KBM-7 (cell line): ENCODE measurements at regions not wholly inside any gene's neighbourhood (a gene's known extent, or its start where the extent isn't known, plus 50 kb on each side); places are given as distances from the start of the nearest gene placed in this dataset.
"Not testable (repeated sequence)": the region's sequence is repeated elsewhere in the genome, so short reads cannot be mapped to it uniquely, and the experiment has no call there.

Experiments used
- DNase-seq: peaks from one replicate; pipeline ENCODE4 v3.0.0-alpha.2; 2015
- in situ Hi-C: fragments of 300-500 bp; cut with MboI; formaldehyde crosslinking; loops from 2 replicates; pipeline ENCODE4 v1.14.3; 2020; ENCODE audit warnings: low sequenced_read_pairs, low pct_unique_long_range_greater_than_20kb, mixed read lengths

DNA sequence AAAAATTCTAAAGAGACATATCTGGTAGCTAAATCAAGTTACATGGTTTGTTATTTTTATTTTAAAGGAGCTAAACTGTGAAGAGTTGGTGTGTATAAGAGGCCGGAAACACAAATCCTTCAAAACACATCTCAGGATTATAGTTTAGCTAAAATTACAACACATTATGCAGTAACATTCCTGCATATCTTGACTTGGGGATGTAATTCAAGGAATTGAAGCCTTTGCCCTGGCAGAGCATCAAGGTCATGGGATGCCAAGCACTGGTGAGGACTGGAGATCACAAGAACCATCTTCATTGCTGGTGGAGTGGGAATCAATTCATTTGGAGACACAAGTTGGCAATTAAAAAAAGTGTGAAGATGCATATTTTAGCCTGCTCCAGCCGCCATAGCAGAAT lies 86.8 kb upstream of the LSM6 start:
- DNase-seq = no peak
- in situ Hi-C loops = no loop called here

DNA sequence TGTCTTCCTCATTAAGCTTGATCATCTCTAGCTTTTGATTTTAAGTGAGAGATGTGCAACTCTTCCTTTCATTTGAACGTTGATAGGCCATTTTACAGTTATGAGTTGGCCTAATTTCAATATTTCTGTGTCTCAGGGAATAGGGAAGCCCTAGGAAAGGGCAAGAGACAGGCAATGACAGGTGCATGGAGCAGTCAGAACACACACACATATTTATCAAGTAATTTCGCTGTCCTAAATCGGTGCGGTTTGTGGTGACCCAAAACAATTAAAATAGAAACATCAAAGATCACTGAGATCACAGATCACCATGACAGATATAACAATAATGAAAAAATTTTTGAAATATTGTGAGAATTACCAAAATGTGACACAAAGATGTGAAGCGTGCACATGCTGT lies 87.7 kb upstream of the LSM6 start:
- in situ Hi-C loops = no loop called here
- DNase-seq = no peak

DNA sequence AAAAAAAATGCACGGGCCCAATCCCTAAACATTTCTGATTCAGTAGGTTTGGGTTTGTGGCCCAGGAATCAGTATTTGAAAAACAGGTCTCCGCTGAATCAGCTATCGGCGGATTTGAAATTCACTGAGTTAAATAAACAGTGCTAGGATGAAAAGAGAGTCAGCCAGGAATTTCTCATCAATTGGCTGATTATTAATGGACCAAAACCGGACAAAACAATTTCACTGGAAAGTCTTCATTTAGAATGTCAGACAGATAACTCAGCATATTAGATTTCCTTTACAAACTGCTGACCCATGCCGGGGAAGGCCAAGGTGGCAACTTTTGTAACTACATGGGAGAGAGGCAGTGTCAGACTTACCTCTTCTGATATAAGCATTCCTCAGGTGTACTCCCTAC lies 99.4 kb upstream of the LSM6 start:
- in situ Hi-C loops = no loop called here
- DNase-seq = no peak

DNA sequence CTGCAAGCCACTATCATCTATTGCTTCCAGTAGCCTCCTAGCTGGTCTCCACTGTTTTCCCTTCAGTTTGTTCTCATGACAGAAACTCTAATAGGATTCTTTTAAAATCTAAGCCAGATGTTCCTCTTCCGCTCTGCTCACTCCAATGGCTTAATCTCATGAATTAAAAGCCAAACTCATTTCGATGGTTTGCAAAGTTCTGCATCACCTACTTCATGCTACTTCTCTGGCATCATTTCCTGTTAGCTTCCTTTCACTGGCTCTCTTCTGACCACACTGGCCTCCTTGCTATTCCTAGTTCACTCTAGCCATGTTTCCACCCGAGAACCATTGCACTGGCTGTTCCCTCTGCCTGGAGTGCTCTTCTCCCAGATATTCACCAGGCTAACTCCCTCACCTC lies 102.0 kb upstream of the LSM6 start:
- in situ Hi-C loops = no loop called here
- no peak for DNase-seq

DNA sequence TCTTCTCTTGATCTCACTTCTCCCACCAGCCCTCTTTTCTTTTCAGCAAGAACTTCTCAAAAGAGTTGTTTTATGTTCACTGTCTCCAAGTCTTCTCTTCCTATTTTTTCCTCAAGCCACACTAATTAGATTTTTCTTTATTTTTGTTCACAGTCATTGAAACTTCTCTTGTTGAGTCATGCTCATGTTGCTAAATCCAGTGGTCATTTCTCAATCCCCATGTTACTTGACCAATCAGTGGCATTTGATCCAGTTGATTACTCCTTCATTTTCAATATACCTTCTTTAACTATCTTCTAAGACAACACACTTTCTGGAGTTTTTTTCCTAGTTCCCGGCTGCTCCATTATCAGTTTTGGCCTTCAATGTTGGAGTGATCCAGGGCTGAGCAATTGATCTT lies 103.1 kb upstream of the LSM6 start:
- DNase-seq = no peak
- in situ Hi-C loops = no loop called here

DNA sequence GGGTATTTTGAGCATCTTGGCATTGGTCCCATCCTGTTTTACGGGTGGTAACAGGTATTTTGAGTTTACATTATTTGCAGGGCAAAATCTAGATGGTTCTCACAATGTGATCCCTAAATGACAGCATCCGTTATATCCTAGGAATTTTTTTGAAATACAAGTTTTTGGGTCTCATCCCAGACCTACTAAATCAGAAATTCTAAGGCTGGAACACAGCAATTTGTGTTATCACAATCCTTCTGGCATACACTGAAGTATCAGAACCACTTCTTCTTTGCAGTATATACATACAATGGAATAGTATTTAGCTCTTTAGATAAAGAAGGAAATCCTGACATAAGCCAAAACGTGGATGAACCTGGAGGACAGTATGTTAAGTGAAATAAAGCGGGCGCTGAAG lies 104.1 kb upstream of the LSM6 start:
- no peak for DNase-seq
- in situ Hi-C loops = no loop called here

DNA sequence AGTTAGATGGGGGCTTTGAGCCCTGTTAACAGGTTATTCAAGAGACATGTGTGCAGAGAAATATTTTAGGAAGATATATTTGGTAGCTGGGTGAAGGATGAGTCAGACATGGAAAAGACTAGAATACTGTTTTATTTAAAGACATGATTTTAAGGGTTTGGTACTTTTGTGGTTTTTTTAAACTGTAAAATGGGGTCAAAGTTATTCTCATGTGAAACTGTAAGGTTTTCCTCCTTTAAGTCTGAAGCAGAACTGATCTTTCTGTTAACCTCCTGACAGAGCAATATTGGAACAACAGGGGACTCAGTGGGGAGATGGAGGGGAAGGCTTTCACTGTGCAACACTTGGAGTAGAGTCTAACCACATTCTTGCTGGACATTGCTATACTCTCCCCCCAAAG lies 112.4 kb upstream of the LSM6 start:
- in situ Hi-C loops = no loop called here
- no peak for DNase-seq

DNA sequence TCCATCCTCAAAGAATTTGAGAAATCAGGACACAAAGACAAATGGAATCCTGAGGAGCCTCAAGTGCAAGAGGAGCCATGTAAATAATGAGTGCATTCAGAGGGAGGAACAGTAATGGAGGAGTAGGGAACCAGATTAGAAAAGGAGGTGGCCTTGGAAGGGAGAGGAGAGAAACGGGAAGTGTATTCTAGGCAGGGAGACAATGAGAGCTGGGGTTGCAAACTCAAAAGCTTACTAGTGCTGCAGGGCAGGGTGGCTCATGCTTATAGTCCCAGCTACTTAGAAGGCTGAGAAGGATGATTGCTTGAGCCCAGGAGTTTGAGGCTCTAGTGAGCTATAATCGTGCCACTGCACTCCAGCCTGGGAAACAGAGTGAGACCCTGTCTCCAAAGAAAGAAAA lies 113.2 kb upstream of the LSM6 start:
- no peak for DNase-seq
- in situ Hi-C loops = no loop called here

DNA sequence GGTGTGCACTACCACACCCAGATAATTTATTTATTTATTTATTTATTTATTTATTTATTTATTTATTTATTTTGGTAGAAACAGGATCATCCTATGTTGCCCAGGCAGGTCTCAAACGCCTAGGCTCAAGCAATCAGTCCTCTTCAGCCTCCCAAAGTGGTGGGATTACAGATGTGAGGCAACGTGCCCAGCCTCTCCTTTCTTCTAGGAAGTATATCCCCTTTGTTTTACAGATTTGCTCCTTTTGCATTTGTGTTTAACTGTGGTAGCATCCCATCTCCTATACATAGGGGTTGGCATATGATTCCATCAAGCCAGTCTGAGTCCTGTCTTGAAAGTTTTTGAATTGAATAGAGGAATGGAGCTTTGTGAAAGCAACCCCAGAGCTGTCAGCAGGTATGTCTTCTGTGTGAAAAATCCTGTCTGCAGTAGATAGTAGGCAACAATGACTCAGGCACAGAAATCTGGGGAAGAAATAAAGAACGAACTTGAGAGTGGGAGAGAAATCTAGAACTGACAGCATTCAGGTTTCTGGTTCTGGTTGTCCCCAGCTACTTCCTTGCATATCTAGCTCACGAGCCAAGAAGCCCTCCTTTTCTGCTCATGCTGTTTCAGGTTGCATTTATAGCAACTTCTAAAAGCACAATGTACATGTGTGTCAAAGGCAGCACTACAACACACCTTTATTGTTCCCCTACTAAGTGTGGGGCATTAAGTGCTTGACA lies 113.7 kb upstream of the LSM6 start:
- no peak for DNase-seq
- in situ Hi-C loops = no loop called here

DNA sequence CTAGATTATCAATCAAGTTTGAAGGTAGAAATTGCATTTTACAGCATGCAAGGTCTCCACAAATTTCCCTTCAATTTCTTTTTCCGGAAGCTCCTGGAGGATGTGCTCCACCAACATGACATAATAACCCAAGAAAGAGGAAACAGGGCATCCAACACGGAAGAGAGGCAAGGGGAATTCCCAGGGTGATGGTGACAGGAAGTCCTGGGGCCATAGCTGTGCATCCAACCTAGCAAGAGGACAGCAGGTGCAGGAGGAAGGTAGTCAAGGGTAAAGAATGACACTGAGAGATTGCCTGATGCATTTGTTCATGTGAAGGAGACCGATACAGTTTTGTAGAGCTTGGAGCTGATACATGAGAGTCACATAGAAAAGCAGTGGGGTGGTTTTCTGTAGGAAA lies 115.7 kb upstream of the LSM6 start:
- DNase-seq = no peak
- in situ Hi-C loops = no loop called here

DNA sequence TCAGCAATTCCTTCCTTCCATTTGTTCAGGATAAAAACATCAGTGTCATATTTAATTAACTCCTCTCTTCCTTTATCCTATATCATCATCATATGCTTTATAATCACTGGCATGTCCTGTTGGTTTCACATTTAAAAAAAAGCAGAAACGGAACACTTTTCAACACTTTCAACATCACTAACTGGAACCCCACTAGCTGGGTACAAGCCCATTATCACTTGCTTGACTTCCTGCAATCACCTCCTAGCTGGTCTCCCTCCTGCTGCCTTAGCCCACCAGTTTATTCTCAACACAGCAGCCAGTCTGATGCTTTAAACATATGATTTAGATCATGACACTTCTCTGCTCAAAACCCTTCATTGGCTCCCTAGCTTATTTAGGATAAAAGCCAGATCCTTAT lies 116.4 kb upstream of the LSM6 start:
- no peak for DNase-seq
- in situ Hi-C loops = no loop called here

DNA sequence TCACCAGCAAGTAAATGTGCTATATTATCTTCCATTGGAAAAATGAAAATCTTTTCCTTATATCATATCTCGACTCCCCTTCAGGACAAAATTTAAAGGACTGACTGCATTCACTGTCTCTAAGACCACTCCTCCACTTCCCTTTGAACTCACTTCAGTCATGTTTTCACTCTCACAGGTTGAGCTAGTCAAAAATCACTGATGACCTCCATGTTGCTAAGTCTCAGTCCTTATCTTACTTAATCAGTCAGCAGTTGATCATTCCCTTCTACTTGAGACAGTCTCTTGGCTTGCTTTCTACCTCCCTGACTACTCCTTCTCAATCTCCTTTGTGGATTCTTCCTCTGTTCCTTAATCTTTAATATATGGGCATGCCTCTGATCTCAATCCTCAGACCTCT lies 117.0 kb upstream of the LSM6 start:
- in situ Hi-C loops = no loop called here
- no peak for DNase-seq

DNA sequence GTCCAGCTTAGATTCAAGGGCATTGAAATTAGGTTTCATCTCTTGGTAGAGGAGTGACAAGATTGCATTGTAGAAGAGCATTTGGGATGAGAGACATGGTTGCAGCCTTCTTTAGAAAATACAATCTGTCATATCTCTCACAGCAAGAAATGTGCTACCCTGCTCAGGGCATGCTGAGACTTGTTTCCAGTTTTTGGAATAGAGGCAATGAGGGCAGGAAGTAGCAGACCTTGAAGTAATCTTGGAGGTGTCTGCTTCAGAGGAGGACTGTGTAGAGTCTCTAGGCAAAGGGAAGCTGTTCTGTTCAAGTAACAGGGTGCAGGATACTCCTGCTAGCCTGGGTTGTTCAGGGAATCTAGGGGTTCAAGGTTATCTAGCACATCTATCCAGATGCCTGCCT lies 116.1 kb upstream of the ZNF827 start:
- no peak for DNase-seq

DNA sequence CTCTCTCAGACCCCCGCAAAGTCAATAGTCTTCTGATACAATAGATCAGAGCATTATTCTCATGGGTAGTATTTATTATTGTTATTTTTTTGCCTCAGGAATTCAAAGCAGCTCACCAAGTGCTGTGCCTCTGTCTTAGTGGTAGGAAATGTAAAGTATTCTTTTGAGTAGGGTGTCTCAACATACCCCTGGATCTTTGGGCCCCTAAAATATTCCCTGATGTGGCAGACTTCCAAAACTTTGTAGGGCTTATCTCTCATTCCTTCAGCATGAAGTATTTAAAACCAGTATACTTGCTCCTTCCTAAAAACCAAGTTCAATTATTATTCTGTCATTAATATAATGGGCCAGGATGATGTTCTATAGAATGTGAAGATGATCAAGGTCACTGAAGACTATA lies 115.3 kb upstream of the ZNF827 start:
- no peak for DNase-seq

More for the DNA sequence above, 116.1 kb upstream of the ZNF827 start:
- in situ Hi-C loops = no loop called here

DNA sequence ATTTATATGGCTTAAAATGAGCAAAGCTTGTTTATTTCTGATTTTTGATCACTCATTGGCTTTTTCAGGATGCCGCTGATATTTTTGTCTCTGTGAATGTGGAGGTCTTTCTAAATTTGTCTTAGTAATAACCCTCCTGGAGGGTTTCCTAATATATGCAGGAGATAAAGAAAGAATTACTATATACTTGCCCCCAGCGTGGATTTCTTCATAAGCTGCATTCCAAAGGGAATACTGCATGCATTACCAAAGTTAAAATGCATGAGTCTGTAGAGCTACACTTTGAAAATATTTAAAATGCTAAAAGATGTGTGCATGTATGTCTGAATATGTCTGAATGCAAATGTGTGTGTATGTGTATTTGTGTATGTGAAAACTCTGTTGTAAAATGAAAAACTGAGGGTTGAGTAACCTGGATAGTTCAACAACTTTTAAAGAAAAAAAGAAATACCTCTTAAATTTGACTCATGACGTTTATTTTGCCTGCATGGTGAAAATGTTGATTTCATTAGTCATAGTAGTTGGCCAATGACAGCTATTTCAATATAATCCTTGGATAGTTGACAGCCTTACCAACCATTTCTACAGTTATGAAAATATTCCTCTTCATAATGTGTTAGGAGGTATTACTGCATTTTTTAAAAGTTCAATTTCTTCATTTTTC lies 113.2 kb upstream of the ZNF827 start:
- DNase-seq = no peak
- in situ Hi-C loops = no loop called here

More for the DNA sequence above, 115.3 kb upstream of the ZNF827 start:
- in situ Hi-C loops = no loop called here

DNA sequence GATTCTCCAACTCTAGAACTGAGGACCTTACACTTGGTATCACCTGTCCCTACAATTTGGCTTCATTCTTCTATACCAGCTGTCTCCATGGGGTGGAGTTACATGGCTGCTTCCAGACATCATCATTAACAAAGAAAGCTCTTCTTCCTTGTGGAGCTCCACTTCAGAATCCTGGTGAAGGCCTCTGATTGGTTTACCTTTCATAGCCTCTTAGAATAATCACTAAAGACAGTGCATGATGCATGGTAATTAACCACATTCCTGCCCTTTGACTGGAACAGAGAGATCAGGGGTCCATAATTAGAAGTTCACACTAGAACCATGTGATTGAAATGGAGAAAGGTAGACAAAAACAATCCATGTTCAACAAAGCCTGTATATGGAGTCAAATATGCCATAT lies 112.6 kb upstream of the ZNF827 start:
- in situ Hi-C loops = no loop called here
- DNase-seq = no peak

DNA sequence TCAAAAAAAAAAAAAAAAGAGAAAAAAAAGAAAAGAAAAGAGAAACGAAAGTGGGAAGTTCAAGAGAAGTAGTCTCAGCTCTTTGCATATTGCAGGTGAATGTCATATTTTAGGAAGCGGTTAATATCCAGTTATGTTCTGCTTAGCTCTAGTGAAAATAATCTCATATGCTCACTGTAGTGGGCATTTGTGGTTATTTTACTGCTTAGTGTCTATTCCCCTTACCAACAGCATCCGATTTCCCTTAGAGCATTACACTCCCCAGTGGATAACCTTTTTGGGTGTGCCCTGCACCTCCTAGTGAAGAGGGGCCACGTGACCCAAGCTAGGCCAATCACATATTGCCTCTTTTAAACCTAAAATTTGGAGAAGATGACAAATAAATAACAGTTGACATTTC lies 111.2 kb upstream of the ZNF827 start:
- in situ Hi-C loops = no loop called here
- no peak for DNase-seq

DNA sequence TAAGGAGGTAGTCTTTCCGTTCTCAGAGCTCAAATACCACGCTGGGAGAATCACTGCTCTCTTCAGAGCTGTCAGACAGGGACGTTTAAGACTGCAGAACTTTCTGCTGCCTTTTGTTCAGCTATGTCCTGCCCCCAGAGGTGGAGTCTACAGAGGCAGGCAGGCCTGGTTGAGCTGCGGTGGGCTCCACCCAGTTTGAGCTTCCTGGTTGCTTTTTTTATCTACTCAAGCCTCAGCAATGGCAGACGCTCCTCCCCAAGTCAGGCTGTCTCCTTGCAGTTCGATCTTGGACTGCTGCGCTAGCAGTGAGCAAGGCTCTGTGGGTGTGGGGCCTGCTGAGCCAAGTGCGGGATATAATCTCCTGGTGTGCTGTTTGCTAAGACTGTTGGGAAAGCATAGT lies 109.1 kb upstream of the ZNF827 start:
- in situ Hi-C loops, DNase-seq: not testable (repeated sequence)

DNA sequence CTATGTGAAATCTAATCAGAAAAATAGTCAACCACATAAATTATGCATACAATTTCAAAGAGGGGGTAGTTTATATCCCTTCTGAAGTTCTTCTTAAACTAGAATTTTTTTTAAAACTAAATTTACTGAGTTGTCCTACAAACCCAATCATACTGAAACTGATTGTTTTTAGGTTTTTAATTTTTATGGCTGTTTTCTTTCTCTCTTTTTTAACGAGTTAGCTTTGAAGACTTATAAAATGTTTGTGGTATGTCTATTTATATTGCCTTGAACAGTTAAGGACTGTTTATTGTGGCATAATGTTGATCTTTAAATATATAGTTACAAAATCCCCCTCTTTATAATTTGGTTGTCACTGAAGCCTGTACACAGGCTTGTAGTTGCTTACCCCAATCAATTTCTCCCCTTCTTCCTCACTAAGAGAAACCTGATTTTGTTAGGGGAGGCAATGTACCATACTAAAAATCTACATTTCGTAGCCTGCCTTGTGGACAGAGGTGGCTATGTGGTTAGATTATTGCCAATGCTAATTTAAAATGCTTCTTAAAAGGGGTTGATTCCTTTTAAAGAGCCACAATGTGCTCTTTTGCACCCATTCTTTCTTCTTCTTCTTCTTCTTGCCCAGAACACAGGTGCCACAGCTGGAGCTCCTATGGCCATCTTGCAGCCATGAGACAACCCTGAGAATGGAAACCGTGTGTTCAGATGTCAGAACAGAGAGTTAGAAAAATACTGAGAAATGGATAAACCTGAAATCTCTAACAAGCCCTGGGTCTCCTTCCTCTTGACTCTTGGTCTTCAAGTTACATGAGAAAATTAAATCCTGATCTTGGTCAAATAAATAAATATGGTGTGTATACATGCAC lies 102.7 kb upstream of the ZNF827 start:
- no peak for DNase-seq
- in situ Hi-C loops = no loop called here

DNA sequence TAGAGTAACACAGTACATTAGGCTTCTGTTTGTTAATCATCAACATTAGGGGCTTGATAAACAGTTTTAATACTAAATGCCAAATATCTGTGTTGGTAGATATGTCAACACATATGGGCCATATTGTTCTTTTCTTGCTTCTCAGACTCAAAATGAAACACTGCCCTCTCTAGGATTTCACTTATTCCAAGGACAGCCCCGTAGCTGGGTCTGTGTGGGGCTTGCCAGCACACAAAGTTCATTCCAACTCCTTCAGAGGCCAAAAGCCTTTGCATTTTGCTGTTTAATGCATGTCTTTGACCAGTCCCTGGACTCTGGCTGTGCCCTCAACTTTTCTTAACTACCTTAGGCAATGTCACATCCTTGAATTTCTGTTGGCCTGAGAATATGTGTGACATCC lies 102.0 kb upstream of the ZNF827 start:
- DNase-seq = no peak
- in situ Hi-C loops = no loop called here
